HG02798 (cell line): ENCODE measurements at regions not wholly inside any gene's neighbourhood (a gene's known extent, or its start where the extent isn't known, plus 50 kb on each side); places are given as distances from the start of the nearest gene placed in this dataset.

Experiments used
- ATAC-seq: cut with Tn5 transposase; IDR thresholded peaks from one replicate; pipeline ENCODE4 v1.9.1; 2021; ENCODE audit warnings: mild to moderate bottlenecking; ENCODE audit not compliant: unreplicated experiment, poor library complexity

GRCh38 chr18:4658804-4659203, 203.7 kb upstream of the DLGAP1 start:
- ATAC-seq: no peak

- no peak for ATAC-seq
Observed at GRCh38 chr18:4653418-4653817, 198.3 kb upstream of the DLGAP1 start.

GRCh38 chr18:4641771-4642368, 186.8 kb upstream of the DLGAP1 start:
- no peak for ATAC-seq

- no peak for ATAC-seq
Observed at GRCh38 chr18:4640349-4641012, 185.4 kb upstream of the DLGAP1 start.

- peak; percentile 87 for ATAC-seq
Observed at GRCh38 chr18:4639628-4640310, 184.7 kb upstream of the DLGAP1 start.

GRCh38 chr18:4638680-4639079, 183.6 kb upstream of the DLGAP1 start:
- no peak for ATAC-seq

GRCh38 chr18:4637876-4638275, 182.8 kb upstream of the DLGAP1 start:
- no peak for ATAC-seq

GRCh38 chr18:4636967-4637366, 181.9 kb upstream of the DLGAP1 start:
- no peak for ATAC-seq

- ATAC-seq: no peak
Observed at GRCh38 chr18:4631239-4631638, 176.1 kb upstream of the DLGAP1 start.

- ATAC-seq: no peak
Observed at GRCh38 chr18:4605212-4605611, 150.1 kb upstream of the DLGAP1 start.

GRCh38 chr18:4603955-4604354, 148.8 kb upstream of the DLGAP1 start:
- ATAC-seq: no peak

- ATAC-seq: no peak
Observed at GRCh38 chr18:4599312-4599711, 144.2 kb upstream of the DLGAP1 start.

GRCh38 chr18:4597301-4597700, 142.2 kb upstream of the DLGAP1 start:
- no peak for ATAC-seq

- no peak for ATAC-seq
Observed at GRCh38 chr18:4593895-4594294, 138.8 kb upstream of the DLGAP1 start.

- no peak for ATAC-seq
Observed at GRCh38 chr18:4593459-4593858, 138.4 kb upstream of the DLGAP1 start.

GRCh38 chr18:4589056-4589800, 134.1 kb upstream of the DLGAP1 start:
- ATAC-seq: no peak

GRCh38 chr18:4587204-4587603, 132.1 kb upstream of the DLGAP1 start:
- ATAC-seq: no peak

- no peak for ATAC-seq
Observed at GRCh38 chr18:4586731-4587130, 131.6 kb upstream of the DLGAP1 start.

GRCh38 chr18:4582431-4583335, 127.6 kb upstream of the DLGAP1 start:
- ATAC-seq: no peak

- no peak for ATAC-seq
Observed at GRCh38 chr18:4581966-4582365, 126.9 kb upstream of the DLGAP1 start.
